Suprapubic skin (tissue), 4 donors: ENCODE measurements at regions not wholly inside any gene's neighbourhood (a gene's known extent, or its start where the extent isn't known, plus 50 kb on each side); places are given as distances from the start of the nearest gene placed in this dataset.

Experiments used
- DNase-seq, 2 donors: peaks; one replicate each; pipeline ENCODE4 v3.0.0-alpha.2; 2019; ENCODE audit warnings: low spot score in 2 of 2
- H3K27ac ChIP-seq: fragments of 200-600 bp; sonication (generic); one replicate; pipeline ENCODE4 v1.5.1; 2019
- H3K27me3 ChIP-seq: fragments of 200-600 bp; sonication (generic); one replicate; pipeline ENCODE4 v1.5.1; 2019
- H3K36me3 ChIP-seq: fragments of 200-600 bp; sonication (generic); one replicate; pipeline ENCODE4 v1.5.1; 2019
- H3K4me1 ChIP-seq: fragments of 200-600 bp; sonication (generic); one replicate; pipeline ENCODE4 v1.5.1; 2019
- H3K4me3 ChIP-seq: fragments of 200-600 bp; sonication (generic); one replicate; pipeline ENCODE4 v1.5.1; 2019; ENCODE audit warnings: mild to moderate bottlenecking
- H3K9me3 ChIP-seq: fragments of 200-600 bp; sonication (generic); one replicate; pipeline ENCODE4 v1.5.1; 2019
- EP300 ChIP-seq: sonication (generic); formaldehyde crosslinking; IDR thresholded peaks from one replicate; pipeline ENCODE4 v1.6.1; 2017; ENCODE audit warnings: antibody characterized with exemption
- POLR2A ChIP-seq, 2 donors: fragments of 450-650 bp; IDR thresholded peaks; one replicate each; pipeline ENCODE4 v1.6.1; 2017; ENCODE audit warnings: antibody characterized with exemption in 2 of 2, mild to moderate bottlenecking in 2 of 2, moderate library complexity in 2 of 2
- POLR2AphosphoS5 ChIP-seq, 3 donors: sonication (generic); formaldehyde crosslinking; IDR thresholded peaks; one replicate each; pipeline ENCODE4 v1.6.1; 2017; ENCODE audit warnings: antibody characterized with exemption in 3 of 3
- WGBS: methylation state at CpG from one replicate; pipeline ENCODE4 v1.1.5; 2018; 5-methylcytosine and 5-hydroxymethylcytosine counted together
- TF ChIP-seq, protein P1 (sequence below), 2 donors: fragments of 200-600 bp in 1 of 2; fragments of 450-650 bp in 1 of 2; sonication (generic) in 1 of 2; IDR thresholded peaks; one replicate each; pipeline ENCODE4 v1.5.1; 2016 to 2019; ENCODE audit warnings: antibody characterized with exemption in 2 of 2, mild to moderate bottlenecking in 1 of 2, moderate library complexity in 1 of 2

DNA sequence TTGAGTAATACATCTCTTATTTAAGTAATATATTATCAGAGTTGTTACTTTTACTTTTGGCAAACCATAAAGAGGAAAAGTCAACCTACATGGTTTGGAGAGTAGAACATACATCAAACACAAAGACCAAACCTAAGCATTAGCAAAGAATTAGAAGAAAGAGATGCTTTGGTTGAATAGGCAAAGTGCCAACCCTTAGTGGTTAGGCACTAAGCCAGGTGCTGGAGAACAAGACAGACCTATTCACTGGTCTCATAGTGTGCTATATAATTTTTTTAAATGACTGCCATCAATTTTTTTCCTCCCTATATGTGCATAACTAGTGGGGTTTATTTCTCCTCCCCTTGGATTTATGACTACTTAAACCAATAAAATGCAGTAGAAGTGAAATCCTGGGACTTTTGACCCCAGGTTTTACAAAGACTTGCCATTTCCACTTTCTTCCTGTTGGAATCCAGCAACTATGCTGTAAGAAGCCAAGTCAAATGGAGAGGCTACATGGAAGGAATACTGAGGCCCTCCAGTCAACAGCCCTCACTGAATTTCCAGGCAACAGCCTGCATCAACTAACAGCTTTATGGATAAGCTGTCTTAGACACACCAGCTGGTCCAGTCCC is 69.8 kb upstream of the HAO2 start:
- no peak for TF ChIP-seq POLR2A (IDR thresholded peaks at IDR 0.05)
- TF ChIP-seq, protein P1, sequence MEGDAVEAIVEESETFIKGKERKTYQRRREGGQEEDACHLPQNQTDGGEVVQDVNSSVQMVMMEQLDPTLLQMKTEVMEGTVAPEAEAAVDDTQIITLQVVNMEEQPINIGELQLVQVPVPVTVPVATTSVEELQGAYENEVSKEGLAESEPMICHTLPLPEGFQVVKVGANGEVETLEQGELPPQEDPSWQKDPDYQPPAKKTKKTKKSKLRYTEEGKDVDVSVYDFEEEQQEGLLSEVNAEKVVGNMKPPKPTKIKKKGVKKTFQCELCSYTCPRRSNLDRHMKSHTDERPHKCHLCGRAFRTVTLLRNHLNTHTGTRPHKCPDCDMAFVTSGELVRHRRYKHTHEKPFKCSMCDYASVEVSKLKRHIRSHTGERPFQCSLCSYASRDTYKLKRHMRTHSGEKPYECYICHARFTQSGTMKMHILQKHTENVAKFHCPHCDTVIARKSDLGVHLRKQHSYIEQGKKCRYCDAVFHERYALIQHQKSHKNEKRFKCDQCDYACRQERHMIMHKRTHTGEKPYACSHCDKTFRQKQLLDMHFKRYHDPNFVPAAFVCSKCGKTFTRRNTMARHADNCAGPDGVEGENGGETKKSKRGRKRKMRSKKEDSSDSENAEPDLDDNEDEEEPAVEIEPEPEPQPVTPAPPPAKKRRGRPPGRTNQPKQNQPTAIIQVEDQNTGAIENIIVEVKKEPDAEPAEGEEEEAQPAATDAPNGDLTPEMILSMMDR (IDR thresholded peaks at IDR 0.05) = no peak
- TF ChIP-seq POLR2AphosphoS5 (IDR thresholded peaks at IDR 0.05) = no peak
- TF ChIP-seq EP300 = no peak

GRCh38 chr1:119302011-119302410 is 66.6 kb upstream of the HAO2 start:
- no peak overlapping the region for H3K4me3 ChIP-seq
- H3K27me3 ChIP-seq = no peaks in the 10 kb centered on the region
- no peaks in the 10 kb centered on the region for H3K4me1 ChIP-seq
- H3K36me3 ChIP-seq = no peaks in the 10 kb centered on the region
- no peak for DNase-seq
- H3K27ac ChIP-seq = no peak overlapping the region
- 91% methylated on average over 3 of the region's 3 CpGs for WGBS
- H3K9me3 ChIP-seq = no peaks in the 10 kb centered on the region
- TF ChIP-seq POLR2AphosphoS5 (IDR thresholded peaks at IDR 0.05) (no peak), EP300 (no peak), POLR2A (IDR thresholded peaks at IDR 0.05) (no peak)

More for the DNA sequence above, 69.8 kb upstream of the HAO2 start:
- H3K4me1 ChIP-seq = no peaks in the 10 kb centered on the region
- H3K27me3 ChIP-seq = no peaks in the 10 kb centered on the region
- no peak overlapping the region for H3K27ac ChIP-seq
- H3K4me3 ChIP-seq = no peak overlapping the region
- H3K9me3 ChIP-seq = no peaks in the 10 kb centered on the region
- no peak for DNase-seq
- no peaks in the 10 kb centered on the region for H3K36me3 ChIP-seq

DNA sequence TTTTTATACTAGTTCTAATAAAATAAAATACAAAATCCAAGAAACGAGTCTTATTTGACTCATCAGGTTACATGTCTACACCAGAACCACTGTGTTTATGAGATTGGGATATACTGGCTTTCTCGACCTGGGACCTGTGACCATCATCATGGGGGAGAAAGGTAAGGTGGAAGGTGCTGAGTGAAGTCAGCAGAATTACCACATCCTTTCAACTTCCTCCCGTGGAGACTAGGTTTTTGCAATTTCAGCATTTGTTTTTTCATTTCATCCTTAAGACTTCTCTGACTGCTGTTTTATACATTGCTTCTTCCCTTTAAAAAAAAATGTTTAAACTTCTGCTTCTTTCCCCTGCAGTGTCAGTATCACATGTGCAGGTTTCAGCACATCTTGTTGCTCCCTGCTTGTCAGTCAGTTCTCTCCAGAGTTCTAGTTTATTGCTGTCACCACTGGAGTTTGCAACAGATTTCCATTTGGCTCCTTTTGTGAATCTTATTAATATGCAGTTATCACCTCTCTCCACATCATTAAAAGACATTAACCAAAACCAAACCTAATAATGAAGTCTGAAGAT is 60.4 kb upstream of the HAO2 start:
- no peak for TF ChIP-seq POLR2A (IDR thresholded peaks at IDR 0.05)
- TF ChIP-seq POLR2AphosphoS5 (IDR thresholded peaks at IDR 0.05) = no peak
- TF ChIP-seq EP300 = no peak
- H3K4me3 ChIP-seq = no peak overlapping the region
- WGBS = 54% methylated on average over 3 of the region's 3 CpGs

DNA sequence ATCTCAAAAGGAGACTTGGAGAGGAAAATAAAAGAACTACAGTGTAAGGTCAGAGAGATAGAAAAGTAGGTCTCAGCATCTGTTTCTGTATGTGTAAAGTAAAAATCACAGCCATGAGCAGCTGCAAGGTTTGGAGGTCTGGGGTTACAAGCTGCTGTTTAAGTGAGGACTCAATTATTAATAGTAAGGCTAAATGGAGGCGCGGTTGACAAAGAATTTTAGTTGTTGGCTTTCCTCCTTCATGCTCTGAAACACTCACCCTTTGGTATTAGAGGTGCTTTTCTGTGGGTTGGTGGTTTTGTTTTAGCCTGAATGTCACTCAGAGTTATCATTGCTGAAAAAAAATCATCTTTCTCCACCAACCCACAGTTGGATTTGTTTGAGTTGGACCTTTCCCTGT is 59.8 kb upstream of the HAO2 start:
- Histone ChIP-seq H3K9me3 (no peaks in the 10 kb centered on the region), H3K36me3 (no peaks in the 10 kb centered on the region), H3K4me3 (no peak overlapping the region), H3K4me1 (no peaks in the 10 kb centered on the region), H3K27ac (no peak overlapping the region), H3K27me3 (no peaks in the 10 kb centered on the region)
- WGBS = 74% methylated on average over 2 of the region's 2 CpGs
- no peak for DNase-seq
- no peak for TF ChIP-seq POLR2A (IDR thresholded peaks at IDR 0.05)
- TF ChIP-seq, protein P1 (IDR thresholded peaks at IDR 0.05) = no peak
- TF ChIP-seq EP300 = no peak
- TF ChIP-seq POLR2AphosphoS5 (IDR thresholded peaks at IDR 0.05) = no peak

More for the DNA sequence above, 60.4 kb upstream of the HAO2 start:
- Histone ChIP-seq H3K4me1 (no peaks in the 10 kb centered on the region), H3K36me3 (no peaks in the 10 kb centered on the region), H3K27me3 (no peaks in the 10 kb centered on the region), H3K9me3 (no peaks in the 10 kb centered on the region), H3K27ac (no peak overlapping the region)
- DNase-seq = no peak

- H3K4me3 ChIP-seq = no peak overlapping the region
- no peaks in the 10 kb centered on the region for H3K4me1 ChIP-seq
- no peak for DNase-seq
- no peaks in the 10 kb centered on the region for H3K36me3 ChIP-seq
- H3K27me3 ChIP-seq = no peaks in the 10 kb centered on the region
- H3K9me3 ChIP-seq = no peaks in the 10 kb centered on the region
- H3K27ac ChIP-seq = no peak overlapping the region
- TF ChIP-seq, protein P1 (IDR thresholded peaks at IDR 0.05) = no peak
- TF ChIP-seq POLR2A (IDR thresholded peaks at IDR 0.05) (no peak), EP300 (no peak), POLR2AphosphoS5 (IDR thresholded peaks at IDR 0.05) (no peak)
- WGBS = 45% methylated on average over 3 of the region's 3 CpGs
These were observed 58.3 kb upstream of the HAO2 start for GRCh38 chr1:119310301-119310700.

- no peaks in the 10 kb centered on the region for H3K9me3 ChIP-seq
- no peak for TF ChIP-seq POLR2AphosphoS5 (IDR thresholded peaks at IDR 0.05)
- no peak for TF ChIP-seq POLR2A (IDR thresholded peaks at IDR 0.05)
- TF ChIP-seq, protein P1 (IDR thresholded peaks at IDR 0.05) = no peak
- no peaks in the 10 kb centered on the region for H3K36me3 ChIP-seq
- no peak overlapping the region for H3K27ac ChIP-seq
- DNase-seq = no peak
- no peaks in the 10 kb centered on the region for H3K27me3 ChIP-seq
- no peak overlapping the region for H3K4me3 ChIP-seq
- no peaks in the 10 kb centered on the region for H3K4me1 ChIP-seq
- WGBS = 63% methylated on average over 4 of the region's 4 CpGs
These were observed 56.1 kb upstream of the HAO2 start for GRCh38 chr1:119312500-119312899.
